ENCODE measurements at regions not wholly inside any gene's neighbourhood (a gene's known extent, or its start where the extent isn't known, plus 50 kb on each side); places are given as distances from the start of the nearest gene placed in this dataset.

GRCh38 chr2:18647731-18648130 is 58.4 kb upstream of the NT5C1B start:
- intact Hi-C loops (cut with DNase I) = no loop called here
- no peak for DNase-seq
- ATAC-seq (ENCODE audit: poor library complexity) = peak; percentile 20

GRCh38 chr2:18645315-18645714 is 55.9 kb upstream of the NT5C1B start:
- DNase-seq = no peak
- ATAC-seq (ENCODE audit: poor library complexity) = no peak
- intact Hi-C loops (cut with DNase I) = no loop called here

- intact Hi-C loops (cut with DNase I) = no loop called here
- no peak for DNase-seq
Measured at GRCh38 chr2:18644115-18644462, 54.7 kb upstream of the NT5C1B start.

GRCh38 chr2:18643326-18644114 is 54.2 kb upstream of the NT5C1B start:
- intact Hi-C loops (cut with DNase I) = no loop called here
- no peak for ATAC-seq (ENCODE audit: poor library complexity)
- DNase-seq = no peak

More at GRCh38 chr2:18644115-18644462, 54.7 kb upstream of the NT5C1B start:
- ATAC-seq (ENCODE audit: poor library complexity) = no peak

- intact Hi-C loops (cut with DNase I) = no loop called here
- DNase-seq (no peak), ATAC-seq (ENCODE audit: poor library complexity) (peak; percentile 49)
Measured at GRCh38 chr2:18641823-18642222, 52.5 kb upstream of the NT5C1B start.

- no peak for DNase-seq
- intact Hi-C loops (cut with DNase I) = no loop called here
- no peak for ATAC-seq (ENCODE audit: poor library complexity)
Measured at GRCh38 chr2:18639756-18640453, 50.5 kb upstream of the NT5C1B start.

All from Right ventricle myocardium superior (tissue), 1 donor.